ENCODE measurements at regions not wholly inside any gene's neighbourhood (a gene's known extent, or its start where the extent isn't known, plus 50 kb on each side); places are given as distances from the start of the nearest gene placed in this dataset.

- no peak for TF ChIP-seq CTCF (IDR thresholded peaks at IDR 0.05 in 4 of 5, conservative IDR thresholded peaks at IDR 0.05 in 1 of 5)
- TF ChIP-seq POLR2A (IDR thresholded peaks at IDR 0.05) = no peak
These were observed 394.4 kb downstream of the IPO8 start for GRCh38 chr12:30301291-30301690.
